ENCODE measurements at regions not wholly inside any gene's neighbourhood (a gene's known extent, or its start where the extent isn't known, plus 50 kb on each side); places are given as distances from the start of the nearest gene placed in this dataset.

DNA sequence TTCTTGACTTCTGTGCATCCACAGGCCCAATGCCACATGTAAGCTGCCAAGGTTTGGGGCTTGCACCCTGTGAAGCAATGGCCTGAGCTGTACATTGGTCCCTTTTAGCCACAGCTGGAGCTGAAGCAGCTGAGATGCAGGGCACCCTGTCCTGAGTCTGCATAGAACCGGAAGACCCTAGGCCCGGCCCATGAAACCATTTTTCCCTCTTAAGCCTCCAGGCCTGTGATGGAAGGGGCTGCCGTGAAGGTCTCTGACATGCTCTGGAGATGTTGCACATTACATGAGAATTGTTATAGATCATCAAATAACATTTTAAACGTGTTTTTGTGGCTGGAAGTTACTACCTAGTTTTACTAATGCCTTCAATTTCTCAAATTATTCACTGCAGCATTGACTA is 188.7 kb downstream of the RPAP3 start:
- no peaks in the 10 kb centered on the region for H3K27me3 ChIP-seq (ENCODE audit: control insufficient read depth in 2 of 2, insufficient read depth in 1 of 2, low read length in 1 of 2)
- peaks cover 2 to 16% of the 10 kb centered on the region in 2 donors for H3K9me3 ChIP-seq (ENCODE audit: control insufficient read depth in 2 of 2, insufficient read depth in 1 of 2, low read length in 1 of 2)
- H3K4me3 ChIP-seq (ENCODE audit: low read length in 2 of 2): no peak overlapping the region
- H3K36me3 ChIP-seq (ENCODE audit: control insufficient read depth in 2 of 2, insufficient read depth in 2 of 2, low read length in 1 of 2): no peaks in the 10 kb centered on the region
- no peaks in the 10 kb centered on the region for H3K4me1 ChIP-seq (ENCODE audit: control insufficient read depth in 2 of 2, insufficient read depth in 2 of 2, low read length in 2 of 2)
- no peak for DNase-seq (ENCODE audit: low read depth in 6 of 9, low spot score in 9 of 9)
- H3K27ac ChIP-seq (ENCODE audit: low read depth in 1 of 2, low read length in 1 of 2): no peak overlapping the region
- 86% methylated on average over 4 of the region's 4 CpGs for WGBS

DNA sequence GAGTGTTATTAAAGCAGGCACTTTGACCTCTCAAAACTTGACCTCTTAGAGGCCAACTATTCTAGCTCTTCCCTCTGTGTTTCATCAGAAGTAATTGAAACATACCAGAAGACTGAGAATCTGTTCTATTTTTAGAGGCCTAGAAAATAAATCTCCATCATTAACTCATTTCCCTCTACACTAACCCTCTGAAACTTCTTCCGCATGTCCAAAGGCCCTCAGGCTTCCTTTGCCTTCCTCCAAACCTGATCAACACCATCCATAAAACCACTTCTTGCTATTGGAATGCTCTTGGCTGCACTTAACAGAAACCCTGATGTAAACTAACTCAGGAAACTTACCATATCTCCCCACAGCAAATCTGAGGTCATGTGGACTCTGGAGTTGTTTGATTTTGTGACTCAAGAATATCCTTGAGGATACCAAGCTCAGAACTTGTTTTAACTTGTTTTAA is 196.4 kb downstream of the RPAP3 start:
- no peaks in the 10 kb centered on the region for H3K4me1 ChIP-seq (ENCODE audit: control insufficient read depth in 2 of 2, insufficient read depth in 2 of 2, low read length in 2 of 2)
- no peaks in the 10 kb centered on the region for H3K36me3 ChIP-seq (ENCODE audit: control insufficient read depth in 2 of 2, insufficient read depth in 2 of 2, low read length in 1 of 2)
- no peak overlapping the region for H3K27ac ChIP-seq (ENCODE audit: low read depth in 1 of 2, low read length in 1 of 2)
- 94% methylated on average over 1 of the region's 1 CpG for WGBS
- peaks cover 2 to 6% of the 10 kb centered on the region in 2 donors for H3K9me3 ChIP-seq (ENCODE audit: control insufficient read depth in 2 of 2, insufficient read depth in 1 of 2, low read length in 1 of 2)
- DNase-seq (ENCODE audit: low read depth in 6 of 9, low spot score in 9 of 9): no peak
- H3K4me3 ChIP-seq (ENCODE audit: low read length in 2 of 2): no peak overlapping the region
- no peaks in the 10 kb centered on the region for H3K27me3 ChIP-seq (ENCODE audit: control insufficient read depth in 2 of 2, insufficient read depth in 1 of 2, low read length in 1 of 2)

DNA sequence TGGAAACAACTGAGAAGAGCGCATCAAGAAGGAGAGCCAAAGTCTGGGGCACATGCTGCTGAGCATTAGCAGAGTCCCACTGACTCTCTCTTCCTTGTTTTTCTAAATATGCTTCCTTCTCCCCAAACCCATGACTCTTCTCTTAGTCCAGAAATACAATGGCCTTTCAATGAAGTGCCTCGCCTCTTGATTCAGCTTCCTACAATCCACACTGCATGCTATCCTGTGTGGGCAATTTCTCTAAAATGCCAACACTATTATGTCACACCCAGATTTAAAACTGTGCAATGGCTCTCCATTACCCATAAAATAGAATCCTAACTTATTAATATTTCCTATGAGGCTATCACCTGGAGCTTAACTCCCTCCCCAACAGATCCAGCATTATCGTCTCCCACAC is 198.6 kb downstream of the RPAP3 start:
- H3K27ac ChIP-seq (ENCODE audit: low read depth in 1 of 2, low read length in 1 of 2): no peak overlapping the region
- H3K4me3 ChIP-seq (ENCODE audit: low read length in 2 of 2): no peak overlapping the region
- H3K27me3 ChIP-seq (ENCODE audit: control insufficient read depth in 2 of 2, insufficient read depth in 1 of 2, low read length in 1 of 2): no peaks in the 10 kb centered on the region
- no peaks in the 10 kb centered on the region for H3K4me1 ChIP-seq (ENCODE audit: control insufficient read depth in 2 of 2, insufficient read depth in 2 of 2, low read length in 2 of 2)
- WGBS: 97% methylated on average over 3 of the region's 3 CpGs
- no peak for DNase-seq (ENCODE audit: low read depth in 6 of 9, low spot score in 9 of 9)
- no peaks in the 10 kb centered on the region for H3K36me3 ChIP-seq (ENCODE audit: control insufficient read depth in 2 of 2, insufficient read depth in 2 of 2, low read length in 1 of 2)
- no peaks in the 10 kb centered on the region for H3K9me3 ChIP-seq (ENCODE audit: control insufficient read depth in 2 of 2, insufficient read depth in 1 of 2, low read length in 1 of 2)

DNA sequence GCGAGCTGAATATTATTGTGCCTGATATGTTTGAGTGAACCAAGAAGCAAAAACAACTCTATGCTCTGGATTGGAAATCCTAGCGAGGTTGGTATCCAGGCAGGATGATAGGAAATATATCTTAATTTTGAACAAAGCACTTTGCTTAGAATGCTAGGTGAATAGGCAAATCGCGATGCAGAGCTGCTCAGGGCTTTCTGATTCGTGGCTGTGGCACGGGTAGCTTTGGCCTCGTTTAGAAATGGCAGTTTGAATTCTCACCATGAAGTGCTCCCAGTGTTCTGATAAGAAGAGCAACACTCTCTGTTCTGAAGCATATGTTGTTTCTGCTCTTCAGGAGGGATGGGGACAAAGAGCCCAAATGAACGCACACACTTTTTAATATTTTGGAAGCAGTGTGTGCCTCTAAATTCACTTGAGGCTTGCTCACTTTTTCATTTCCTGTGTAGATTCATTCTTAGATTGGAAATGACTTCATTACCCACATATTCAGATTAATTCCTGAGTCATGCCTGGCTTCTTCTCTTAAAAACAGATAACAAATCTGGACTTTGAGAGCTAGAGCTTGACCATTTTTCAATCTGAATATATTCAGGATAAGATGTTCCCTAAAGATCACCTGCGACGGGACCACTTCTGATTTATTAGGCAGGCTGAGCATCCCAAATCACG is 200.9 kb downstream of the RPAP3 start:
- no peak for DNase-seq (ENCODE audit: low read depth in 6 of 9, low spot score in 9 of 9)
- H3K27ac ChIP-seq (ENCODE audit: low read depth in 1 of 2, low read length in 1 of 2): no peak overlapping the region
- H3K9me3 ChIP-seq (ENCODE audit: control insufficient read depth in 2 of 2, insufficient read depth in 1 of 2, low read length in 1 of 2): no peaks in the 10 kb centered on the region
- H3K27me3 ChIP-seq (ENCODE audit: control insufficient read depth in 2 of 2, insufficient read depth in 1 of 2, low read length in 1 of 2): no peaks in the 10 kb centered on the region
- H3K4me3 ChIP-seq (ENCODE audit: low read length in 2 of 2): no peak overlapping the region
- no peaks in the 10 kb centered on the region for H3K4me1 ChIP-seq (ENCODE audit: control insufficient read depth in 2 of 2, insufficient read depth in 2 of 2, low read length in 2 of 2)
- 93% methylated on average over 11 of the region's 11 CpGs for WGBS
- H3K36me3 ChIP-seq (ENCODE audit: control insufficient read depth in 2 of 2, insufficient read depth in 2 of 2, low read length in 1 of 2): no peaks in the 10 kb centered on the region

DNA sequence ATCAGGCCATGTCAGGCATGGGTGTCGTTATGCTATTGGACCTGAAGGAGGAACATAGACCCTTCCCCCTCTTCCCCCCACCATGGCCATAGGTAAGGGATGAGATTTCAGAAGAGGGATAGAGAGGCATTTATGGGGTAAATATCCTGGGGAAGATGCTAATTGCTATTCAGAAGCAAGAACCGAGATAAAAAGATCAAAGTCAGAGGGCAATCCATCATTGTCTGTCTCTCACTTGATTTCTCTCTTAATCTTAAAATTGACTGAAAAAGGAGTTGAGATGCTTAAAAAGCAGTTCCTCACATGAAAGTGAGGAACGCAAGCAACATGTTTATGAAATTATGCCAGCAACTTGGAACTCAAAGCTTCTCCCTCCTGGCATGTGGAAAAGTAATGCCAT is 212.0 kb downstream of the RPAP3 start:
- Histone ChIP-seq H3K4me1 (ENCODE audit: control insufficient read depth in 2 of 2, insufficient read depth in 2 of 2, low read length in 2 of 2) (no peaks in the 10 kb centered on the region), H3K4me3 (ENCODE audit: low read length in 2 of 2) (no peak overlapping the region), H3K27ac (ENCODE audit: low read depth in 1 of 2, low read length in 1 of 2) (no peak overlapping the region), H3K36me3 (ENCODE audit: control insufficient read depth in 2 of 2, insufficient read depth in 2 of 2, low read length in 1 of 2) (no peaks in the 10 kb centered on the region), H3K9me3 (ENCODE audit: control insufficient read depth in 2 of 2, insufficient read depth in 1 of 2, low read length in 1 of 2) (peaks cover 0 to 9% of the 10 kb centered on the region in 2 donors), H3K27me3 (ENCODE audit: control insufficient read depth in 2 of 2, insufficient read depth in 1 of 2, low read length in 1 of 2) (no peaks in the 10 kb centered on the region)
- no peak for DNase-seq (ENCODE audit: low read depth in 6 of 9, low spot score in 9 of 9)
- WGBS: 82% methylated on average over 3 of the region's 3 CpGs

DNA sequence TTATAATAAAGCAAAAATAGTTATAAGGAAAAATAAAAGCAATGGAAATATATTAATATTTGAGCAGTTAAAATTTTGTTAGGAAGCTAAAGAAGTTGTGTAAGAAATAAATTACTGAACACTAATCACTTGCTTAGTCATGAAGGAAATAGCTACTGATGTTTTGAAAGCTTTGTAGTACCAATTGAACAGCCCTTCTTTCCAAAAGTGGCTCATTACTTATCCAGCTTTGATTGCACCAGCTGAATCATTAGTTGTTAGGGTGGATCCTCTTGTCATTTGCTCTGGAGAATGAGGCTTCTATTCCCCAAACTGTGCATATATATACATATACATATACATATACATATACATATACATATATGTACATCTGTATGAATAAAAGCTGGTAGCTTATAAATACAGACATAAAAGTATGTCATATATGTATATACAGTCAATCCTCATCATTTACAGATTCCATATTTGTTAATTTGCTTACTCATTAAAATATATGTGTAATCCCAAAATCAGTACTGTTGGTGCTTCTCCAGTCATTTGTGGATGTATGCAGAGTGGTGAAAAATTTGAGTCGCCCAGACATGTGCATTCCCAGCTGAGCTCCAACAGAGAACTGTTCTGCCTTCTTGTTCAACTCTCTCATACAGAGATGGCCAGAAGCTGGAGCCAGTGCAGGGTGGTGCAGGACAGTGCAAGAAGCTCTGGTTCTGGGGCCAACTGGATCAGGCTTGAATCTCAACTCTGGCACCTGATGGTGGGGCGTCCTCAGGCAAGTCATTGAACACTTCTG is 214.1 kb downstream of the RPAP3 start:
- Histone ChIP-seq H3K4me1 (ENCODE audit: control insufficient read depth in 2 of 2, insufficient read depth in 2 of 2, low read length in 2 of 2) (no peaks in the 10 kb centered on the region), H3K9me3 (ENCODE audit: control insufficient read depth in 2 of 2, insufficient read depth in 1 of 2, low read length in 1 of 2) (no peaks in the 10 kb centered on the region), H3K36me3 (ENCODE audit: control insufficient read depth in 2 of 2, insufficient read depth in 2 of 2, low read length in 1 of 2) (no peaks in the 10 kb centered on the region), H3K27me3 (ENCODE audit: control insufficient read depth in 2 of 2, insufficient read depth in 1 of 2, low read length in 1 of 2) (no peaks in the 10 kb centered on the region), H3K4me3 (ENCODE audit: low read length in 2 of 2) (no peak overlapping the region), H3K27ac (ENCODE audit: low read depth in 1 of 2, low read length in 1 of 2) (no peak overlapping the region)
- WGBS: 95% methylated on average over 2 of the region's 2 CpGs
- no peak for DNase-seq (ENCODE audit: low read depth in 6 of 9, low spot score in 9 of 9)

DNA sequence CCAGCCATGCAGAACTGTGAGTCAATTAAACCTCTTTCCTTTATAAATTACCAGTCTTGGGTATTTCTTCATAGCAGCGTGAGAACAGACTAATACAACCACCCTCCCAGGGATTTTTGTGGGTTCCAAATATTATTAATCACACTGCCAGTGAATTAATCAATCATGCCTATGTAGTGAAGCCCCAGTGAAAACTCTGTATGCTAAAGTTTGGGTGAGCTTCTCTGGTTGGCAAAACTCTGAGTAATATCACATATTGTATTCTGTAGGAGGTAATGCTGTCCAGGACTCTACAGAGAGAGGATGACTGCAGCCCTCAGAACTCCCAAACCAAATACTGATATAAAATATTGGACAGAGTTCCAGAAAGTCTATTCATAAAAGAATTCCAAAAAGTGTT is 216.9 kb downstream of the RPAP3 start:
- Histone ChIP-seq H3K9me3 (ENCODE audit: control insufficient read depth in 2 of 2, insufficient read depth in 1 of 2, low read length in 1 of 2) (no peaks in the 10 kb centered on the region), H3K27ac (ENCODE audit: low read depth in 1 of 2, low read length in 1 of 2) (no peak overlapping the region), H3K4me1 (ENCODE audit: control insufficient read depth in 2 of 2, insufficient read depth in 2 of 2, low read length in 2 of 2) (no peaks in the 10 kb centered on the region), H3K27me3 (ENCODE audit: control insufficient read depth in 2 of 2, insufficient read depth in 1 of 2, low read length in 1 of 2) (no peaks in the 10 kb centered on the region), H3K4me3 (ENCODE audit: low read length in 2 of 2) (no peak overlapping the region), H3K36me3 (ENCODE audit: control insufficient read depth in 2 of 2, insufficient read depth in 2 of 2, low read length in 1 of 2) (no peaks in the 10 kb centered on the region)
- DNase-seq (ENCODE audit: low read depth in 6 of 9, low spot score in 9 of 9): no peak
- 95% methylated on average over 1 of the region's 1 CpG for WGBS

DNA sequence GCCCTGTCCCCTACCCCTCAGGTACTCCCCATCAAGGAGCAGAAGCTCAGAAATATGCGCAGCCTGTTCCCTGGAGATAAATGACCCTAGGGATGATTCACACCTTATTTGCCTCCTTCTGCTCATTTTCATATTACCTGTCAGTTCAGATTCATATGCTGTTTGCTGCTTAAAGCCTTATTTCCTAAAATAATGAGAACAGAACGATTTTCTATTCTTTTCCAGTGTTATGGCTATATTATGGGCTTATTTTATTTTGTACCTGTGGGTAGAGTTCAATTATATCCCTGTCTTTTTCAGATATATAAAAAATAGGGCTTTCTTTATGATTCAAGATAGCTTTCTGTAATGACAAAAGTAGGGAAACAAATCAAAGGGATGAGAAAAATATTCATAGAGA is 224.8 kb downstream of the RPAP3 start:
- DNase-seq (ENCODE audit: low read depth in 6 of 9, low spot score in 9 of 9): no peak
- Histone ChIP-seq H3K4me3 (ENCODE audit: low read length in 2 of 2) (no peak overlapping the region), H3K36me3 (ENCODE audit: control insufficient read depth in 2 of 2, insufficient read depth in 2 of 2, low read length in 1 of 2) (no peaks in the 10 kb centered on the region), H3K27me3 (ENCODE audit: control insufficient read depth in 2 of 2, insufficient read depth in 1 of 2, low read length in 1 of 2) (no peaks in the 10 kb centered on the region), H3K27ac (ENCODE audit: low read depth in 1 of 2, low read length in 1 of 2) (no peak overlapping the region), H3K4me1 (ENCODE audit: control insufficient read depth in 2 of 2, insufficient read depth in 2 of 2, low read length in 2 of 2) (no peaks in the 10 kb centered on the region), H3K9me3 (ENCODE audit: control insufficient read depth in 2 of 2, insufficient read depth in 1 of 2, low read length in 1 of 2) (no peaks in the 10 kb centered on the region)
- WGBS: 76% methylated on average over 2 of the region's 2 CpGs

DNA sequence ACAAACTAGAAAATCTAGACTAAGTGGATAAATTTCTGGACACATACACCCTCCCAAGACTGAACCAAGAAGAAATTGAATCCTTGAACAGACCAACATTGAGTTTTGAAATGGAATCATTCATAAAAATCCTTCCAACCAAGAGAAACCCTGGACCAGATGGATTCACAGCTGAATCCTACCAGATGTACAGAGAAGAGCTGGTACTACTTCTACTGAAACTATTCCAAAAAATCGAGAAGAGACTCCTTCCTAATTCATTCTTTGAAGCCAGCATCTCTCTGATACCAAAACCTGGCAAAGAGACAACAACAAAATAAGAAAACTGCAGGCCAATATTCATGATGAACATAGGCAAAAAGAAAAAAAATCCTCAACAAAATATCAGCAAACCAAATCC is 227.4 kb downstream of the RPAP3 start:
- Histone ChIP-seq H3K27ac (ENCODE audit: low read depth in 1 of 2, low read length in 1 of 2) (no peak overlapping the region), H3K9me3 (ENCODE audit: control insufficient read depth in 2 of 2, insufficient read depth in 1 of 2, low read length in 1 of 2) (peaks cover 0 to 11% of the 10 kb centered on the region in 2 donors), H3K27me3 (ENCODE audit: control insufficient read depth in 2 of 2, insufficient read depth in 1 of 2, low read length in 1 of 2) (no peaks in the 10 kb centered on the region), H3K4me1 (ENCODE audit: control insufficient read depth in 2 of 2, insufficient read depth in 2 of 2, low read length in 2 of 2) (no peaks in the 10 kb centered on the region), H3K36me3 (ENCODE audit: control insufficient read depth in 2 of 2, insufficient read depth in 2 of 2, low read length in 1 of 2) (no peaks in the 10 kb centered on the region), H3K4me3 (ENCODE audit: low read length in 2 of 2) (no peak overlapping the region)
- DNase-seq (ENCODE audit: low read depth in 6 of 9, low spot score in 9 of 9): no peak
- 83% methylated on average over 1 of the region's 1 CpG for WGBS

Data from thymus (tissue), 11 donors.